Glutamatergic neuron (in vitro differentiated cells): ENCODE measurements at regions not wholly inside any gene's neighbourhood (a gene's known extent, or its start where the extent isn't known, plus 50 kb on each side); places are given as distances from the start of the nearest gene placed in this dataset.

Experiments
- DNase-seq: peaks from one replicate; pipeline ENCODE4 v3.0.0; 2022
- H3K27ac Mint-ChIP-seq: one replicate; pipeline ENCODE4 v1.8.0; 2020; ENCODE audit warnings: mild to moderate bottlenecking, mixed read lengths, inconsistent platforms; ENCODE audit not compliant: unreplicated experiment
- H3K27me3 Mint-ChIP-seq: one replicate; pipeline ENCODE4 v1.8.0; 2020; ENCODE audit warnings: mild to moderate bottlenecking, moderate library complexity, mixed read lengths, inconsistent platforms; ENCODE audit not compliant: unreplicated experiment
- H3K36me3 Mint-ChIP-seq: one replicate; pipeline ENCODE4 v1.8.0; 2020; ENCODE audit warnings: mild to moderate bottlenecking, mixed read lengths, inconsistent platforms; ENCODE audit not compliant: unreplicated experiment
- H3K4me1 Mint-ChIP-seq: one replicate; pipeline ENCODE4 v1.8.0; 2020; ENCODE audit warnings: mild to moderate bottlenecking, low read depth, mixed read lengths, inconsistent platforms; ENCODE audit not compliant: unreplicated experiment
- H3K4me3 Mint-ChIP-seq: one replicate; pipeline ENCODE4 v1.8.0; 2020; ENCODE audit warnings: mild to moderate bottlenecking, mixed read lengths, inconsistent platforms; ENCODE audit not compliant: unreplicated experiment
- H3K9me3 Mint-ChIP-seq: one replicate; pipeline ENCODE4 v1.8.0; 2020; ENCODE audit warnings: mild to moderate bottlenecking, moderate library complexity, mixed read lengths, inconsistent platforms; ENCODE audit not compliant: unreplicated experiment
- CTCF ChIP-seq: fragments of 200-600 bp; sonication (generic); IDR thresholded peaks from one replicate; pipeline ENCODE4 v1.5.0; 2021; ENCODE audit not compliant: partially characterized antibody, unreplicated experiment

- no peak overlapping the region for H3K4me3 Mint-ChIP-seq
- no peaks in the 10 kb centered on the region for H3K4me1 Mint-ChIP-seq
- TF ChIP-seq CTCF, result no peak
- no peaks in the 10 kb centered on the region for H3K36me3 Mint-ChIP-seq
- H3K27me3 Mint-ChIP-seq, result no peaks in the 10 kb centered on the region
- no peak overlapping the region for H3K27ac Mint-ChIP-seq
- no peaks in the 10 kb centered on the region for H3K9me3 Mint-ChIP-seq
- DNase-seq, result no peak
Observed at GRCh38 chr14:22088614-22089342, 415.2 kb upstream of the OR4E1 start.

DNA sequence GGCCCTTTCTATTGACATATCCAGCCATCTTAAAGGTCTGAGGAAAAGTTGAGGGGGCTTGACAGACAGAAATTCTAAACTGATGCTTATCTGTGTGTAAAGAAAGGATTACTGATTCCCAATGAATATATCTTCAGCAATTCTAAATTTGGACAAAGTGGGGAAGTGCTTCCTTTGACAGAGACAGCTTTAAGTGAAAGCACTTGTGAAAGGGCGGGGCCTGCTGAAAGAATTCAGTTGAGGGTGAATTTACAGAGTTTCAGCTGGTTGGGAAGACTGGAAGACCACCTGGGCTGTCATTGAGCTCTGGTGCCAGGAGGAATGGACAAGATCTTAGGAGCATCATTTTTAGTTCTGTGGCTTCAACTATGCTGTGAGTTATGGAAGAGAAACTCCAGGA lies 412.5 kb upstream of the OR4E1 start:
- Mint-ChIP-seq H3K4me1 (no peaks in the 10 kb centered on the region), H3K27me3 (no peaks in the 10 kb centered on the region), H3K9me3 (no peaks in the 10 kb centered on the region), H3K4me3 (no peak overlapping the region), H3K27ac (no peak overlapping the region), H3K36me3 (no peaks in the 10 kb centered on the region)
- no peak for TF ChIP-seq CTCF
- no peak for DNase-seq

DNA sequence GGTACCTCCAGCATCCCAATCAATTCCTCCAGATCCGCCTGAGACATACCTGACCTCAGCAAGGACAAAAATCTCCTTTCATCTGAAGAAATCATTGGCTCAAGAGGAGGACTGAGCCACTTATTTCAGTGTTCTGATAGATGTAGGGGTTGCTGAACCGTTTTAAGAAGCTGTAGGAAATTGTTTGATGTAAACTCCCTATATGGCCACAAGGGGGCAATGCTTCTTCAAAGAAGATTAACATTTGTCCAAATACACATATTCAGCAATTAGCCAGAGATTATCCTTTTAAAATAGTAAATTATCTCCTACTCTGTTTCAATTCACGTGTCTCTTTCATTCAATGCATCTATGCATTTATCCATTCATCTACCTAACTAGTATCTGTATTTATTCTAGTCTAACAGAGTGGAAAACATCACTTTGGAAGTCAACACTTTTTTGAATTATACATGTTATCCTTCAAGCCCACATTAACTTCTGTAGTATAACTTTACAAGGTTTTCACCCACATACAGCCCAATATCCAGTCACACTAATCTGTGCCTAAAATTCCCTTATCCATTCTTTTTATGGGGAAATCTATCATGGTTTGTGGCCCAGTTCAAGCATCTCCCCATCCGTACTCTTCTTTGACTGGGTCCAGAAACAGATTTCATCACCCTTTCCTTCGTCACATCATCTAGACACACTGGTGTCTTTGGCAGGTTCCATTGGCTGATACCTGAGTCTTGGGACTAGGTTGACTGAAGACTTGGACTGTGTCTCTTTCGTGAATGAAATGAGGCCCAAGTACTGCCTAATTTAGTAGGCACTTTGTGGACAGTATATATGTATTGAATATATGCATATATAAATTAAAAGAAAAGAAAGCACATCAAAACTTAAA lies 411.0 kb upstream of the OR4E1 start:
- no peak for DNase-seq
- TF ChIP-seq CTCF, result peak; percentile 83
- Mint-ChIP-seq H3K27me3 (no peaks in the 10 kb centered on the region), H3K4me3 (no peak overlapping the region), H3K9me3 (no peaks in the 10 kb centered on the region), H3K36me3 (no peaks in the 10 kb centered on the region), H3K27ac (no peak overlapping the region), H3K4me1 (no peaks in the 10 kb centered on the region)

DNA sequence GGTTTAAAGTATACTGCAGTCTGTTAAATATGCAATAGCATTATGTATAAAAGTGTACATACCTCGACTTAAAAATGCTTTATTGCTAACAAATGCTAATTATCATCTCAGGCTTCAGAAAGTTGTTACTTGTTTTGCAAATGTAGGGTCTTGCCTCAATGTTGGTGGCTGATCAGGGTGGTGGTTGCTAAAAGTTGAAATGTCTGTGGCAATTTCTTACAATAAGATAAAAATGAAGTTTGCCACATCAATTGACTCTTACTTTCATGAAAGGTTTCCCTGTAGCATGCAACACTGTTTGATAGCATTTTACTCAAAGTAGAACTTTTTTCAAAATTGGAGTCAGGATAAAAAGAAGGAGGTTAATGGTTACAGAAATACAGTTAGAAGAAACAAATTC lies 407.7 kb upstream of the OR4E1 start:
- TF ChIP-seq CTCF, result no peak
- H3K4me1 Mint-ChIP-seq, result no peaks in the 10 kb centered on the region
- DNase-seq, result no peak
- no peak overlapping the region for H3K4me3 Mint-ChIP-seq
- no peaks in the 10 kb centered on the region for H3K36me3 Mint-ChIP-seq
- H3K9me3 Mint-ChIP-seq, result no peaks in the 10 kb centered on the region
- H3K27me3 Mint-ChIP-seq, result no peaks in the 10 kb centered on the region
- H3K27ac Mint-ChIP-seq, result no peak overlapping the region

DNA sequence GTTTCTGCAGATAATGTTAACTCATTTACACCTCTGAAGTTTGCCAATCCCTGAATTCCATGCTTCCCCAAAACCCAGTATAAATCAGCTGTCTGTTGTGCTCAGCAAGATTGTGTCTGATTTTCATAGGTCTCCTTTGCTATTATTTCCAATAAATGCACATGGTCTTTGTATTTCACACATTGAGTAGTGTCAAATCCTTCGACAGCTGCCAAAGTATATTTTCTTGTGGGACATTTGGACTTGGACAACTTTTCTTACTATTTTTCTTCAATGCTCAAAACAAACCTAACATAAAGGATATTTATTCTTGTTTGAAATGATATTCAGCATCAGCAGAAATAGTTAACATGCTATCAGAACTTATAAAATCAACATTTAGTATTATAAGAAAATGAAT lies 406.1 kb upstream of the OR4E1 start:
- H3K27me3 Mint-ChIP-seq, result no peaks in the 10 kb centered on the region
- TF ChIP-seq CTCF, result no peak
- no peaks in the 10 kb centered on the region for H3K36me3 Mint-ChIP-seq
- no peaks in the 10 kb centered on the region for H3K9me3 Mint-ChIP-seq
- H3K4me3 Mint-ChIP-seq, result no peak overlapping the region
- H3K27ac Mint-ChIP-seq, result no peak overlapping the region
- DNase-seq, result no peak
- H3K4me1 Mint-ChIP-seq, result no peaks in the 10 kb centered on the region
